Loucy (cell line): ENCODE measurements at regions not wholly inside any gene's neighbourhood (a gene's known extent, or its start where the extent isn't known, plus 50 kb on each side); places are given as distances from the start of the nearest gene placed in this dataset.

Source experiments
- H2AFZ ChIP-seq: fragments of 200-600 bp; sonication (generic); 2 replicates; pipeline ENCODE4 v1.6.0; 2016; ENCODE audit warnings: antibody characterized with exemption, mild to moderate bottlenecking, low read length, moderate library complexity
- H3F3A ChIP-seq: fragments of 200-600 bp; 2 replicates; pipeline ENCODE4 v1.6.0; 2016; ENCODE audit warnings: antibody characterized with exemption, low read depth, mild to moderate bottlenecking
- H3K27me3 ChIP-seq: fragments of 200-600 bp; sonication (generic); 2 replicates; pipeline ENCODE4 v1.6.1; 2014; ENCODE audit warnings: low read length, mild to moderate bottlenecking; ENCODE audit not compliant: insufficient read depth, poor library complexity, severe bottlenecking
- H3K36me3 ChIP-seq: fragments of 200-600 bp; sonication (generic); 2 replicates; pipeline ENCODE4 v1.6.1; 2016; ENCODE audit warnings: low read length; ENCODE audit not compliant: insufficient read depth
- H3K4me1 ChIP-seq: fragments of 200-600 bp; sonication (generic); 2 replicates; pipeline ENCODE4 v1.5.1; 2014; ENCODE audit warnings: low read length, mild to moderate bottlenecking; ENCODE audit not compliant: insufficient read depth, poor library complexity, severe bottlenecking
- H3K4me2 ChIP-seq: fragments of 200-600 bp; sonication (generic); 2 replicates; pipeline ENCODE4 v1.6.0; 2014; ENCODE audit warnings: antibody characterized with exemption, low read length, low read depth, mild to moderate bottlenecking; ENCODE audit not compliant: poor library complexity, severe bottlenecking
- H3K4me3 ChIP-seq: fragments of 200-600 bp; sonication (generic); 2 replicates; pipeline ENCODE4 v1.5.1; 2014; ENCODE audit warnings: low read length, mild to moderate bottlenecking, mixed read lengths; ENCODE audit not compliant: poor library complexity, severe bottlenecking
- H3K79me2 ChIP-seq: fragments of 200-600 bp; sonication (generic); 2 replicates; pipeline ENCODE4 v1.6.1; 2014; ENCODE audit warnings: low read length; ENCODE audit not compliant: insufficient read depth
- H3K9ac ChIP-seq: fragments of 200-600 bp; sonication (generic); 2 replicates; pipeline ENCODE4 v1.6.0; 2014; ENCODE audit warnings: mild to moderate bottlenecking, low read depth, low read length, moderate library complexity; ENCODE audit not compliant: poor library complexity, severe bottlenecking
- H3K9me2 ChIP-seq: fragments of 200-600 bp; sonication (generic); replicated peaks from 2 replicates; pipeline ENCODE4 v1.6.1; 2016; ENCODE audit warnings: low read depth, low read length, mixed read lengths
- H3K9me3 ChIP-seq: fragments of 200-600 bp; sonication (generic); 2 replicates; pipeline ENCODE4 v1.6.1; 2014; ENCODE audit warnings: mild to moderate bottlenecking, antibody characterized with exemption, low read length, low read depth; ENCODE audit not compliant: insufficient read depth
- H4K20me1 ChIP-seq: fragments of 200-600 bp; sonication (generic); 2 replicates; pipeline ENCODE4 v1.6.0; 2014; ENCODE audit warnings: antibody characterized with exemption, low read length, mild to moderate bottlenecking; ENCODE audit not compliant: insufficient read depth, poor library complexity, severe bottlenecking
- CTCF ChIP-seq: fragments of 200-600 bp; sonication (generic); conservative IDR thresholded peaks from 2 replicates; pipeline ENCODE4 v1.5.1; 2014; ENCODE audit warnings: mild to moderate bottlenecking, antibody characterized with exemption, low read length
- EZH2phosphoT487 ChIP-seq: fragments of 200-600 bp; IDR thresholded peaks from 2 replicates; pipeline ENCODE4 v1.6.1; 2018; ENCODE audit warnings: antibody characterized with exemption, mild to moderate bottlenecking, moderate library complexity, borderline replicate concordance

DNA sequence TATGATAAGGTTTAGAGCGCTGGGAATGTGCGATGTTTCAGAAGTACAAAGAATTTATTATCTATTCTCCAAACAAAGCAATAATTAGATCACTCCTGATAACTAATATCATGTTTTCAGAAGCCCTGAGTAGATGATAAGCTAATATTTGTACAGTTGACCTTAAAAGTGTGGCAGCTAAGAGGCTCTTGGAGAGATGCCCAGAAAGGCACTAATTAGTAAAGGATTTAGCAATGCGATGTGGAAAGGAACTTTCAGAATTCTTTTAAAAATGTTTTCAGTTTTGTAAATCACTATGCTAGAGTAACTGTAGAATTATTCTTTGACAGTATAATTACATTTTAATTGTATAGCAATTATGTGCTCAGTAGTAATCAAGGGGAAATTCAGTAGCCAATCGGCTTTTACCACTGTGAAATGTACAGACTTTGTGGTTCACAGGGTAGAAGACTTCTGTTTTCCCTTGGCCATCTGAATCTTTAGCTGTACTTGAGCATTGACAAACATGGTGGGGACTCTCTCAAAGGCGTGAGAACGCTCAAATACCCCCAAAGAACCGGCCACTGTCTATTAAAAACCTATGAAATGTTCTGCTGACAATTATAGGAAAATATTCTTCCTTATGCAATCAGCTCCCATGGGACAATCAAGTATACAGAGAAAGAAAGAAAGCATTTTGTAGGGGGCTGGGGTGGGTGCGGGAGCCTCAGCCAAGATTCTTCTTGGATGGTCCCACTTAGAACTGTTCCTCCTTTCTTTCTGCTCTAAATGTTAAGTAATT lies 262.8 kb upstream of the AGAP1 start:
- Histone ChIP-seq H3K4me1 (no peaks in the 10 kb centered on the region), H3K4me3 (no peak overlapping the region), H3K27me3 (no peaks in the 10 kb centered on the region), H3K79me2 (no peaks in the 10 kb centered on the region), H3K9me2 (no peaks in the 10 kb centered on the region), H2AFZ (no peak overlapping the region), H3K4me2 (no peak overlapping the region), H3K9me3 (no peaks in the 10 kb centered on the region), H3K36me3 (no peaks in the 10 kb centered on the region), H3F3A (no peaks in the 10 kb centered on the region), H3K9ac (no peak overlapping the region), H4K20me1 (no peaks in the 10 kb centered on the region)
- TF ChIP-seq EZH2phosphoT487 (no peak), CTCF (no peak)

DNA sequence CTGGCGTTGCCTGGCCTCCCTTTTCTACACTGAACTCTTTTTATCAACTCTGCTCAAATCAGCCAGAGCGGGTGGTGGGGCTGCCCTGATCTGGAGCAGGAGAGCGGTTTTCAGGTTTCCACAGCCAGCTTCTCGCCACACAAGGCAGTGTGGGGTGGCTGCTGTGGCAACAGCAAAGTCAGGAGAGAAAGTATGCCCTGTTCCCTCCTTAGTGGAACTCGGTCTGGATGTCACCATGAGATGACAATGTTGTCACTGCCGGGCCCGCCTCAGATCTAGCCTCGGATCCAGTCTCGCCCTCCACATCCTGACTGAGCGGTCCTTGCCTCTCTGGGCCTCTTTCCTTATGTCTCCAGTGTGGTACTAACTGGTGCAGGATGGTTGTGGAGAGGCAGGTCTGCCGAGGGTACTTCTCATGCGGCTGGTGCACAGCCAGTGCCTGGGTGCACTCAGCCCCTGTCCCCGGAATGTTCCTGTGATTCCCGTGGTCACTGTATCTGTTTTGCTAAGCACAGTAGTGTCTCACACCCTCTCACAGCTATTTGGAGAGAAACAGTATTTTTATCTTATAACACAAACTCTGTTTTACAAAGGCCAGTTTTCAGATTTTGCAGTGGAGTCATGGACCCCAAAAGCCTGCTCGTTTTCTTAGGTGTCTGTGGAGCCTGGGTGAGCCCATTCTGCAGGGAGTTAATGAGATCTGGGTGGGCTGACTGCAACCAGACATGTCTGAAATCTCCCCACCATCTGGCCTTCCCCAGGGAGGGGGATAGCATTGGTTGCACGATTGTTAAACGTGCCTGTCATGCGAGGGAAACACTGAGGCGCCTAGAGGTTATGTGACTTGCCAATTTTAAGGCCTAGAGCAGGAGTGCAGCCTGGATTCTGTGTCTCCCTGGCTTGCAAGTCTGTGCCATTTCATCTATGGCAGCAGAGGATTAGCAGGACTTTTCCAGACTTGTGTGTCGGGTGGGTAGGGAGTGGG lies 261.1 kb upstream of the AGAP1 start:
- no peaks in the 10 kb centered on the region for H3K9me2 ChIP-seq
- H3K4me1 ChIP-seq: no peaks in the 10 kb centered on the region
- no peak overlapping the region for H3K4me3 ChIP-seq
- no peaks in the 10 kb centered on the region for H3K27me3 ChIP-seq
- no peaks in the 10 kb centered on the region for H3K36me3 ChIP-seq
- H3K9ac ChIP-seq: no peak overlapping the region
- no peaks in the 10 kb centered on the region for H3K79me2 ChIP-seq
- H3K9me3 ChIP-seq: no peaks in the 10 kb centered on the region
- TF ChIP-seq CTCF (no peak), EZH2phosphoT487 (no peak)
- H3K4me2 ChIP-seq: no peak overlapping the region
- H4K20me1 ChIP-seq: no peaks in the 10 kb centered on the region
- no peaks in the 10 kb centered on the region for H3F3A ChIP-seq
- H2AFZ ChIP-seq: no peak overlapping the region

- Histone ChIP-seq H2AFZ (no peak overlapping the region), H3K9ac (no peak overlapping the region), H3K4me1 (no peaks in the 10 kb centered on the region), H3K27me3 (no peaks in the 10 kb centered on the region), H3K79me2 (no peaks in the 10 kb centered on the region), H3F3A (no peaks in the 10 kb centered on the region), H3K36me3 (no peaks in the 10 kb centered on the region), H3K4me3 (no peak overlapping the region), H4K20me1 (no peaks in the 10 kb centered on the region), H3K9me2 (no peaks in the 10 kb centered on the region), H3K4me2 (no peak overlapping the region), H3K9me3 (no peaks in the 10 kb centered on the region)
- TF ChIP-seq EZH2phosphoT487: no peak
- no peak for TF ChIP-seq CTCF
These were observed 259.1 kb upstream of the AGAP1 start for GRCh38 chr2:235234736-235235135.
